ENCODE measurements at regions not wholly inside any gene's neighbourhood (a gene's known extent, or its start where the extent isn't known, plus 50 kb on each side); places are given as distances from the start of the nearest gene placed in this dataset.

DNA sequence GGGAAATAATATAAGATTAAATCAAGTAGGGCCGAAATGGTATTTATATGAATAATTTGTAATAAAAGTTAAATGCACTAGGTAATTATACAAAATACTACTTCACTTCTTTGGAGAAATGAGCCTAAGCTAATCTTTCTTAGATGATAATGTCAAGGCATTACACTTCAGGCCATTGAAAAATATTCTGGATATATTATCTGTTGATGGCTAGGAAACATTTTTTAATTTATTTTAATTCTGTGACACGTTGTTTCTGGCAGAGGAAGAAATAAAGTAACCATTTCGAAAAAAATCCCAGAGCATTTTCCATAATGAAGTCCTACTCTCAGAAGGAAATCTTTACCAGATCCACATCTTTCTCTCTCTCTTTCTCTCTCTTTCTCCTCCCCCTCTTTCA, 133.9 kb downstream of the MMUT start:
- TF ChIP-seq CTCF (IDR thresholded peaks at IDR 0.05) (no peak), POLR2A (IDR thresholded peaks at IDR 0.05) (no peak), EP300 (IDR thresholded peaks at IDR 0.05) (no peak)
- Histone ChIP-seq H3K27me3 (no peaks in the 10 kb centered on the region), H3K4me3 (no peak overlapping the region), H3K9me3 (no peaks in the 10 kb centered on the region), H3K27ac (no peak overlapping the region), H3K36me3 (no peaks in the 10 kb centered on the region), H3K4me1 (ENCODE audit: insufficient read depth) (no peaks in the 10 kb centered on the region)
- no peak for DNase-seq
- 60 to 68% (median 62%) methylated on average over 3 of the region's 3 CpGs for WGBS, 3 donors
- intact Hi-C loops (cut with DNase I) = no loop called here

DNA sequence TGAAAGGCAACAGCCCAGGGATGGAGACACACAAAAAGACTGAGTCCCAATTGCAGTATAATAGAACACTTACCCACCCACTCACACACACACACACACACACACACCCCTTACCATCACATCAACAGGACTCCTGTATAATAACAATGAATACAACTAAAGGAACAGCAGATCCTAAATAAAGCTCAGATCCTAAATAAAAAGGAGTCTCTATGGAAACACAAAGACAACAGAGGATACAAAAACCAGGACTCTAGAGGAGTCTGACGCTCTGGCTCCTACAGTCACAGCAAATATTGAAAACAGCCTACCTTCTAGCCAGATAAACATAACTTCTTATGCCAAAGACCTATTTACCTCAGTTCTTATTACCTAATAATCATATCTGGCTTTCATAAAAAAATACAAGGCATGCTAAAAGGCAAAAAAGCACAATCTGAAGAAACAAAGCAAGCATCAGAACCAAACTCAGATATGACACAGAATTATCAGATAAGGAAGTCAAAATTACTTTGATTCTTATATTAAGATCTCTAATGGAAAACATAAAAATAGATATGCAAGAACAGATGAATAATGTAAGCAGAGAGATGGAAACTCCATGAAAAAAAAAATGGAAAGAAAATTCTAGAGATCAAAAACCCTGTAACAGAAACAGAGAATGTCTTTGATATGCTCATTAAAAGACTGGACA, 134.9 kb downstream of the MMUT start:
- no peaks in the 10 kb centered on the region for H3K4me1 ChIP-seq (ENCODE audit: insufficient read depth)
- 43 to 56% (median 49%) methylated on average over 1 of the region's 1 CpG for WGBS, 3 donors
- intact Hi-C loops (cut with DNase I) = no loop called here
- no peaks in the 10 kb centered on the region for H3K36me3 ChIP-seq
- H3K9me3 ChIP-seq = no peaks in the 10 kb centered on the region
- H3K4me3 ChIP-seq = no peak overlapping the region
- no peak for DNase-seq
- no peaks in the 10 kb centered on the region for H3K27me3 ChIP-seq
- H3K27ac ChIP-seq = no peak overlapping the region
- no peak for TF ChIP-seq EP300 (IDR thresholded peaks at IDR 0.05)

GRCh38 chr6:49327571-49327970, 135.5 kb downstream of the MMUT start:
- 70 to 85% (median 83%) methylated on average over 2 of the region's 2 CpGs for WGBS, 3 donors
- intact Hi-C loops (cut with DNase I) = no loop called here
- no peak overlapping the region for H3K4me3 ChIP-seq
- no peak for DNase-seq
- no peaks in the 10 kb centered on the region for H3K4me1 ChIP-seq (ENCODE audit: insufficient read depth)
- H3K36me3 ChIP-seq = no peaks in the 10 kb centered on the region
- H3K27me3 ChIP-seq = no peaks in the 10 kb centered on the region
- H3K9me3 ChIP-seq = no peaks in the 10 kb centered on the region
- TF ChIP-seq EP300 (IDR thresholded peaks at IDR 0.05) (no peak), POLR2A (IDR thresholded peaks at IDR 0.05) (no peak), CTCF (IDR thresholded peaks at IDR 0.05) (no peak)
- H3K27ac ChIP-seq = no peak overlapping the region

GRCh38 chr6:49327005-49327404, 136.0 kb downstream of the MMUT start:
- WGBS, 3 donors = 44 to 64% (median 54%) methylated on average over 1 of the region's 1 CpG
- Histone ChIP-seq H3K36me3 (no peaks in the 10 kb centered on the region), H3K9me3 (no peaks in the 10 kb centered on the region), H3K4me3 (no peak overlapping the region), H3K4me1 (ENCODE audit: insufficient read depth) (no peaks in the 10 kb centered on the region), H3K27me3 (no peaks in the 10 kb centered on the region), H3K27ac (no peak overlapping the region)
- intact Hi-C loops (cut with DNase I) = no loop called here
- no peak for TF ChIP-seq POLR2A (IDR thresholded peaks at IDR 0.05)
- TF ChIP-seq CTCF (IDR thresholded peaks at IDR 0.05) = no peak
- TF ChIP-seq EP300 (IDR thresholded peaks at IDR 0.05) = no peak
- DNase-seq = no peak

DNA sequence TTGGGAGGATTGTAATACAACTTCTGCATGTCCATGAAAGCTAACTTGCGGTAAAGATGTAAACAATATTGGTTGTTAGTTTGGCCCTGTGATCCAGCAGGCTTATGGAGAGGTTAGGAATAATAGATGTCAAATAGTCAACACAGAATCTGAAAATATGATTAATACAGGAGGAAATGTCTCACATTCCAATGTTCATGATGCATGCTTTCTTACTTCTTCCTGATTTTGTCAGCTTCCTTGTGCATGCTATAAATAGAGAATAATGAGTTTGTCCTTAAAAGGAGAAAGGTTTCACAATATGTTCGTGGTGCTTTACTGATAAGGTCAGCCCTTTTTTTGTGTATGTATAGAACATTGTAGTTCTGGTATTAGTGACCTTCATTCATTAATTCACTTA, 136.7 kb downstream of the MMUT start:
- no peak for TF ChIP-seq EP300 (IDR thresholded peaks at IDR 0.05)
- no peak for TF ChIP-seq POLR2A (IDR thresholded peaks at IDR 0.05)
- no peak for TF ChIP-seq CTCF (IDR thresholded peaks at IDR 0.05)
- no peaks in the 10 kb centered on the region for H3K27me3 ChIP-seq
- H3K36me3 ChIP-seq = no peaks in the 10 kb centered on the region
- H3K9me3 ChIP-seq = no peaks in the 10 kb centered on the region
- WGBS, 3 donors = 9 to 17% (median 9%) methylated on average over 2 of the region's 2 CpGs
- H3K27ac ChIP-seq = no peak overlapping the region
- no peak overlapping the region for H3K4me3 ChIP-seq
- intact Hi-C loops (cut with DNase I) = no loop called here
- no peaks in the 10 kb centered on the region for H3K4me1 ChIP-seq (ENCODE audit: insufficient read depth)
- DNase-seq = no peak
